ENCODE measurements at regions not wholly inside any gene's neighbourhood (a gene's known extent, or its start where the extent isn't known, plus 50 kb on each side); places are given as distances from the start of the nearest gene placed in this dataset.
"Not testable (repeated sequence)": the region's sequence is repeated elsewhere in the genome, so short reads cannot be mapped to it uniquely, and the experiment has no call there.

DNA sequence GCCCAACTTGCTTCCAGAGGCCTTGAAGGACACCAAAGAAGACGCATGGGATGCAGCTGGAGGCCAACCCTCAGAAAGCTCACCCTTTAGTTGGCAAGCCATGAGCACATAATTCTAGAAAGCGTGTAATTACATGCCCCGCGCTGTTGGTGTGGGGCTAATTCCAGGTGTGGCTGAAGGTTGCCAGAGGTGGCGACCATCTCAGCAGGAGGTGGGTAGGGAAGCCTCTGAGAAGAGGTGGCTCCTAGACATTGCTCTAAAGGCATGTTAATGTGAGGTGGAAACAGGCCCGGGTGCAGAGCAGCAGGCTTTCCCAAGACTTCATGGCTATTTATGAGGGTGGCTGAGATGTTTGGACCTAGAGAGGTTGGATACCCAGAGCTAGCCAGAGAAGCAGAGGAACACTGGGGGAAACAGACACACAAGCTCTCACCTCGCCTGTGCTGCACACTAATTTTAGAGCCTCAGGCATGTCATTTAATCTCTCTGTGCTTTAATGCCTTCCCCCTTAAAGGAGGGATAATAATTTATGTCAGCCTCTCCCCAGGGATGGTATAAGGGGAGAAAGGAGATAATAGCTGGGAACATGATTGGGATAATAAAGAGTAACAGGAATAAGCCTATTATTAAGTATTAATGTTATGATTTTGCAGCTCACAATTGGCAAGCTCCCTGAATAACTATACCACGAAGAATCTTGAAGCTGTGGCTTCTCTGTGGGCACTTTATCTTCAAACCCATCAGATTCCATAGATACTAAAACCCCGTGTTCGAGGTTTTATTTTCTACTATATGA is 60.0 kb upstream of the HELT start:
- TF ChIP-seq, protein P1, sequence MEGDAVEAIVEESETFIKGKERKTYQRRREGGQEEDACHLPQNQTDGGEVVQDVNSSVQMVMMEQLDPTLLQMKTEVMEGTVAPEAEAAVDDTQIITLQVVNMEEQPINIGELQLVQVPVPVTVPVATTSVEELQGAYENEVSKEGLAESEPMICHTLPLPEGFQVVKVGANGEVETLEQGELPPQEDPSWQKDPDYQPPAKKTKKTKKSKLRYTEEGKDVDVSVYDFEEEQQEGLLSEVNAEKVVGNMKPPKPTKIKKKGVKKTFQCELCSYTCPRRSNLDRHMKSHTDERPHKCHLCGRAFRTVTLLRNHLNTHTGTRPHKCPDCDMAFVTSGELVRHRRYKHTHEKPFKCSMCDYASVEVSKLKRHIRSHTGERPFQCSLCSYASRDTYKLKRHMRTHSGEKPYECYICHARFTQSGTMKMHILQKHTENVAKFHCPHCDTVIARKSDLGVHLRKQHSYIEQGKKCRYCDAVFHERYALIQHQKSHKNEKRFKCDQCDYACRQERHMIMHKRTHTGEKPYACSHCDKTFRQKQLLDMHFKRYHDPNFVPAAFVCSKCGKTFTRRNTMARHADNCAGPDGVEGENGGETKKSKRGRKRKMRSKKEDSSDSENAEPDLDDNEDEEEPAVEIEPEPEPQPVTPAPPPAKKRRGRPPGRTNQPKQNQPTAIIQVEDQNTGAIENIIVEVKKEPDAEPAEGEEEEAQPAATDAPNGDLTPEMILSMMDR (IDR thresholded peaks at IDR 0.05) = no peak
- DNase-seq (ENCODE audit: low spot score) (no peak), ATAC-seq (ENCODE audit: low FRiP score) (no peak)

DNA sequence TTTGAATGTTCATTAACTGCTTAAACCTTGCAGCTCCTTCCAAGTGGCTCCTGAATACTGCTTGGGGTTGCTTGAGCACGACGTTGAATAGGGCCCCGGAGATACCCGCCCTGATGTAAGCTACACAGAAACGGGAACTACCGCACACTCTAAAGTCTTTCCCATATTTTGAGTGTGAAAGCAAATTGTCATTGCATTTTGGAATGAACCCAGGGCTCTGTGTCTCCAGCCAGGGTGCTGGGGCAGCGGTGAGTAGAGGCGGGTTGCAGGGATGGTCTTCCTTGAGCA is 59.4 kb upstream of the HELT start:
- DNase-seq (ENCODE audit: low spot score) = no peak
- TF ChIP-seq, protein P1 (IDR thresholded peaks at IDR 0.05) = no peak
- no peak for ATAC-seq (ENCODE audit: low FRiP score)

DNA sequence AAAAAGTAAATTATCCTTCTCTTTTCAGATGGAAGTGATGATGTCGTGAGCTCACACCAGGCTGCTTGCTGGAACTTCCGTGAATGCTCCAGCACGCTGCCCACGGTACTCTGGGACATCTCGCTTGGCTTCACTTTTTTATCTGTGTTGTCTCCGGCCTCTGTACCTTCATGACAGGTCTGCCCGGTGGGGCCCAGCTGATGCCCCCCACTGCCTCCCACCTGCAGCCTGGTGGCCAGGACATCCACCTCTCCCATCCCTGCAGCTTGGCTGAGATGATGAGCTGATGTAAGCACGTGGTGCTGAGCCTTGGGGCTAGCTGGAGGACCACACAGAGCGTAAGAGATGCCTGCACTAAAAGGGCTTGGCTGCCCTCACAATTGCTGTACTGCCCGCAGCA is 59.0 kb upstream of the HELT start:
- TF ChIP-seq, protein P1 (IDR thresholded peaks at IDR 0.05) = no peak
- no peak for ATAC-seq (ENCODE audit: low FRiP score)
- DNase-seq (ENCODE audit: low spot score) = no peak

DNA sequence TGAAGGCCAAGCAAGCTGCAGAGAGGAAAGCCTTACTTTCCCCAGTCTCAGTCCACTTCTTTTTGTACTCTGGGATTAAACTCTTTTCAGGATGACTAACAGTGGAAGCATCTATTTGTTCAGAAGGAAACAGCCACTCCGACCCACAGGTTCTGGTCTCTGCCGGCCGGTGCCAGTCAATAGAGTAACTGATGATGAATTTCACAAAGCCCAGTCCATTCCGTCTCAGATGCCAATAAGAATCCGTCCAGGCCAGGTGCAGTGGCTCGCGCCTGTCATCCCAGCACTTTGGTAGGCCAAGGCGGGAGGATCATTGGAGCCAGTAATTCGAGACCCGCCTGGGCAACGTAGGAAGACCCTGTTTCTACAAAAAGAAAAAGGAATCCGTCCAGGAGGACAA is 58.5 kb upstream of the HELT start:
- ATAC-seq (ENCODE audit: low FRiP score) (no peak), DNase-seq (ENCODE audit: low spot score) (no peak)
- TF ChIP-seq, protein P1 (IDR thresholded peaks at IDR 0.05) = no peak

DNA sequence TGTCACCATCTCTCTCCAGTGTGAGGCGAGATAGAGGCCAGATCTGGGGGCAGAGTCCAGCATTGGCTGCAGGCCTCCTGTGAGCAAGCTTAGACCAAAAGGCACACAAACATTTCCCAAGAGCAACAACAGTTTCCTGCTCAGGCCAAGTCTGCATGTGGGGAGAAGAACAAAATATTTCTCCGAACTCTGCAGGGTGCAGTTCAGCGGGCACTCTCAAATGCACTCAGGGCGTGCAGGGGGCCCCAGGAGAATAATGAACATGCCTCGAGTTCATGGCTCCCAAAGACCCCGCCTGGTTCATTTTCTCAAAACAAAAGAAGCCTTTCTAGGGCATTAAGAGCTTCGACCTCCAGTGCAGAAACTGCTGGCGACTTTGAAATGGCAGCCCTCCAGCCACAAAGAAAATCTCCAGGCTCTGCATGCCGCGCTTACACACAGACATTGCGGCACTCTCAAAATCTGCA is 57.8 kb upstream of the HELT start:
- TF ChIP-seq, protein P1 (IDR thresholded peaks at IDR 0.05) = no peak
- ATAC-seq (ENCODE audit: low FRiP score) = no peak
- DNase-seq (ENCODE audit: low spot score) = no peak

DNA sequence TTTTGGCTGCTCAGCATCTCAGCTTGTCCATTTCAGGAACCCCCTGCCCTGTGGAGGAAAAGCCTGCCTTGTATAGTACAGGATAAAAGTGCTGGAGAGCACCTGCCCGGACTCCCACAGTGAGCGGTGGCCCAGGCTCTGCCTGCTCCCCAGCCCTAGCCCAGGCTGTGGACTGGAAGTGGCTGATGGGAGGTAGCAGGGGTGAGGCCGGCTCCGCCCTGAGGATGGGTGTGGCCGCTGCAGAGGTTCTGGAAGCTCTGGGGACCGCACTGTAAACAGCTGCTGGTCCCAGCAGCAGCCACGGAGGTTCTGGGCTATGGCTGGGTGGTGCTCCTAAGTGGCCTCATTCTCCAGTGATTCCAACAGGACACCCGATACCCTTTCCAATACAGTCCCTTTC is 56.6 kb upstream of the HELT start:
- DNase-seq (ENCODE audit: low spot score) = no peak
- ATAC-seq (ENCODE audit: low FRiP score) = no peak
- TF ChIP-seq, protein P1 (IDR thresholded peaks at IDR 0.05) = no peak

DNA sequence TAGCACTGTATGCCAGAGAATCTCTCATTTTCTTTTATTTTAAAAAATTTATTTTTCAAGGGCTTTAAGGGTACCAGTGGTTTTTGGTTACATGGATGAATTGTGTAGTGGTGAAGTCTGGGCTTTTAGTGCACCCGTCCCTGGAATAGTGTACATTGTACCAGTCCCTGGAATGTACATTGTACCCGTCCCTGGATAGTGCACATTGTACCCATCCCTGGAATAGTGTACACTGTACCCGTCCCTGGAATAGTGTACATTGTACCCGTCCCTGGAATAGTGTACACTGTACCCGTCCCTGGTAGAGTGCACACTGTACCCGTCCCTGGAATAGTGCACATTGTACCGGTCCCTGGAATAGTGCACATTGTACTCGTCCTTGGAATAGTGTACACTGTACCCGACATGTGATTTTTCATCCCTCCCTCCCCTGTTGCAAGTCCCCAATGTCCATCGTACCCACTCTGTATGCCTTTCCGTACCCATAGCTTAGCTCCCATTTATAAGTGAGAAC is 56.1 kb upstream of the HELT start:
- TF ChIP-seq, protein P1 (IDR thresholded peaks at IDR 0.05) = no peak
- ATAC-seq (ENCODE audit: low FRiP score) (no peak), DNase-seq (ENCODE audit: low spot score) (no peak)

DNA sequence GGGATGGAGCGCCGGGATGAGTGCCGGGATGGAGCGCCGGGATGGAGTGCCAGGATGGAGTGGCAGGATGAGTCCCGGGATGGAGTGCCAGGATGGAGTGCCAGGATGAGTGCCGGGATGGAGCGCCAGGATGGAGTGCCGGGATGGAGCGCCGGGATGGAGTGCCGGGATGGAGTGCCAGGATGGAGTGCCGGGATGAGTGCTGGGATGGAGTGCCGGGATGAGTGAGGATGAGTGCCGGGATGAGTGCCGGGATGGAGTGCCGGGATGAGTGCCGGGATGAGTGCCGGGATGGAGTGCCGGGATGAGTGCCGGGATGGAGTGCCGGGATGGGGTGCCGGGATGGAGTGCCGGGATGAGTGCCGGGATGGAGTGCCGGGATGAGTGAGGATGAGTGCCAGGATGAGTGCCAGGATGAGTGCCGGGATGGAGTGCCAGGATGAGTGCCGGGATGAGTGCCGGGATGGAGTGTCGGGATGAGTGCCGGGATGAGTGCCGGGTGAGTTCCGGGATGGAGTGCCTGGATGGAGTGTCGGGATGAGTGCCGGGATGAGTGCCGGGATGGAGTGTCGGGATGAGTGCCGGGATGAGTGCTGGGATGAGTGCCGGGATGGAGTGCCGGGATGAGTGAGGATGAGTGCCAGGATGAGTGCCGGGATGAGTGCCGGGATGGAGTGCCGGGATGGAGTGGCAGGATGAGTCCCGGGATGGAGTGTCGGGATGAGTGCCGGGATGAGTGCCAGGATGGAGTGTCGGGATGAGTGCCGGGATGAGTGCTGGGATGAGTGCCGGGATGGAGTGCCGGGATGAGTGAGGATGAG is 52.9 kb upstream of the HELT start:
- not testable (repeated sequence) for DNase-seq (ENCODE audit: low spot score); ATAC-seq (ENCODE audit: low FRiP score)

DNA sequence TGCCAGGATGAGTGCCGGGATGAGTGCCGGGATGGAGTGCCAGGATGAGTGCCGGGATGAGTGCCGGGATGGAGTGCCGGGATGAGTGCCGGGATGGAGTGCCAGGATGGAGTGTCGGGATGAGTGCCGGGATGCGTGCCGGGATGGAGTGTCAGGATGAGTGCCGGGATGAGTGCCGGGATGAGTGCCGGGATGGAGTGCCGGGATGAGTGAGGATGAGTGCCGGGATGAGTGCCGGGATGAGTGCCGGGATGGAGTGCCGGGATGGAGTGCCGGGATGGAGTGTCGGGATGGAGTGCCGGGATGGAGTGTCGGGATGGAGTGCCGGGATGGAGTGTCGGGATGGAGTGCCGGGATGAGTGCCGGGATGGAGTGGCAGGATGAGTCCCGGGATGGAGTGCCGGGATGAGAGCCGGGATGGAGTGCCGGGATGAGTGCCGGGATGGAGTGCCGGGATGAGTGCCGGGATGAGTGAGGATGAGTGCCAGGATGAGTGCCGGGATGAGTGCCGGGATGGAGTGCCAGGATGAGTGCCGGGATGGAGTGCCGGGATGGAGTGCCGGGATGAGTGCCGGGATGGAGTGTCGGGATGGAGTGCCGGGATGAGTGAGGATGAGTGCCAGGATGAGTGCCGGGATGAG is 52.1 kb upstream of the HELT start:
- not testable (repeated sequence) for ATAC-seq (ENCODE audit: low FRiP score); DNase-seq (ENCODE audit: low spot score)

DNA sequence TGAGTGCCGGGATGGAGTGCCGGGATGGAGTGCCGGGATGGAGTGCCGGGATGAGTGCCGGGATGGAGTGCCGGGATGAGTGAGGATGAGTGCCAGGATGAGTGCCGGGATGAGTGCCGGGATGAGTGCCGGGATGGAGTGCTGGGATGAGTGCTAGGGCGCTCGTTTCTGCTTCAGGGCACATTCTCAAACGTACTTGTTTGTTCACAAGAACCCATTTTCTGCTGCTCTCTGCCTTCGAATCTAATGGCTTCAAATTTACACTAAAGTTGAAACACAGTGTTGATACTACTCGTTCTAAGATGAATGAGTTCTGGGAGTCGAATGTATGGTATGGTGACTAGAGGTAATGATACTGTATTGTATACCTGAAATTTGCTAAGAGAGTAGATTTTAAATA is 50.6 kb upstream of the HELT start:
- not testable (repeated sequence) for ATAC-seq (ENCODE audit: low FRiP score); DNase-seq (ENCODE audit: low spot score)
